Tibial artery (tissue), 4 donors: ENCODE measurements at regions not wholly inside any gene's neighbourhood (a gene's known extent, or its start where the extent isn't known, plus 50 kb on each side); places are given as distances from the start of the nearest gene placed in this dataset.

ENCODE experiments used
- DNase-seq, 2 donors: peaks; one replicate each; pipeline ENCODE4 v3.0.0-alpha.2; 2019
- H3K27ac ChIP-seq, 2 donors: fragments of 200-600 bp; sonication (generic) in 1 of 2; 1 replicate in 1 of 2; 2 replicates in 1 of 2; pipeline ENCODE4 v1.5.1; 2018 to 2019; ENCODE audit warnings: mild to moderate bottlenecking in 1 of 2
- H3K27me3 ChIP-seq, 2 donors: fragments of 200-600 bp; sonication (generic) in 1 of 2; one replicate each; pipeline versions ENCODE4 v1.5.1 to v1.6.0; 2016 to 2019
- H3K36me3 ChIP-seq, 3 donors: fragments of 200-600 bp; sonication (generic) in 2 of 3; one replicate each; pipeline ENCODE4 v1.5.1; 2016 to 2019; ENCODE audit warnings: mild to moderate bottlenecking in 2 of 3
- H3K4me1 ChIP-seq, 4 donors: fragments of 200-600 bp; sonication (generic) in 2 of 4; 1 replicate in 3 of 4; 2 replicates in 1 of 4; pipeline ENCODE4 v1.5.1; 2016 to 2019
- H3K4me3 ChIP-seq, 2 donors: fragments of 200-600 bp; sonication (generic) in 1 of 2; 1 replicate in 1 of 2; 2 replicates in 1 of 2; pipeline ENCODE4 v1.5.1; 2018 to 2019; ENCODE audit warnings: mild to moderate bottlenecking in 2 of 2
- H3K9me3 ChIP-seq, 3 donors: fragments of 200-600 bp; sonication (generic) in 1 of 3; one replicate each; pipeline ENCODE4 v1.5.1; 2016 to 2019
- intact Hi-C: fragments of 100-400 bp; cut with DNase I; formaldehyde crosslinking; loops from one replicate; pipeline ENCODE4 v1.15.0; 2023; ENCODE audit warnings: low total_unique reads
- TF ChIP-seq, protein P1 (sequence below), 2 experiments: fragments of 200-600 bp in 1 of 2; fragments of 450-650 bp in 1 of 2; IDR thresholded peaks; one replicate each; pipeline ENCODE4 v1.5.1; 2017 to 2019; ENCODE audit warnings: antibody characterized with exemption in 2 of 2, mild to moderate bottlenecking in 1 of 2, moderate library complexity in 1 of 2

DNA sequence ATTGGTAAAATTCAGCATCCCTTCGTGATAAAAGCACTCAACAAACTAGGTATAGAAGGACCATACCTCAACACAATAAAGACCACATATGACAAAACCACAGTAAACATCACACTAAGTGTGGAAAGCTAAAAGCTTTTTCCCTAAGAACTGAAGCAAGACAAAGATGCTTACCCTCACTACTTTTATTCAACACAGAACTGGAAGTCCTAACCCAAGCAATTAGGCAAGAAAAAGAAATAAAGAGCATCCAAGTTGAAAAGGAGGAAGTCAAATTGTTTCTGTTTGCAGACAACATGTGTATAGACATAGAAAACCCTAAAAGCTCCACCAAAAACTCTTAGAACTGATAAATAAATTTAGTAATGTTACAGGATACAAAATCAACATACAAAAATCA lies 271.7 kb downstream of the RBM43 start:
- TF ChIP-seq, protein P1, sequence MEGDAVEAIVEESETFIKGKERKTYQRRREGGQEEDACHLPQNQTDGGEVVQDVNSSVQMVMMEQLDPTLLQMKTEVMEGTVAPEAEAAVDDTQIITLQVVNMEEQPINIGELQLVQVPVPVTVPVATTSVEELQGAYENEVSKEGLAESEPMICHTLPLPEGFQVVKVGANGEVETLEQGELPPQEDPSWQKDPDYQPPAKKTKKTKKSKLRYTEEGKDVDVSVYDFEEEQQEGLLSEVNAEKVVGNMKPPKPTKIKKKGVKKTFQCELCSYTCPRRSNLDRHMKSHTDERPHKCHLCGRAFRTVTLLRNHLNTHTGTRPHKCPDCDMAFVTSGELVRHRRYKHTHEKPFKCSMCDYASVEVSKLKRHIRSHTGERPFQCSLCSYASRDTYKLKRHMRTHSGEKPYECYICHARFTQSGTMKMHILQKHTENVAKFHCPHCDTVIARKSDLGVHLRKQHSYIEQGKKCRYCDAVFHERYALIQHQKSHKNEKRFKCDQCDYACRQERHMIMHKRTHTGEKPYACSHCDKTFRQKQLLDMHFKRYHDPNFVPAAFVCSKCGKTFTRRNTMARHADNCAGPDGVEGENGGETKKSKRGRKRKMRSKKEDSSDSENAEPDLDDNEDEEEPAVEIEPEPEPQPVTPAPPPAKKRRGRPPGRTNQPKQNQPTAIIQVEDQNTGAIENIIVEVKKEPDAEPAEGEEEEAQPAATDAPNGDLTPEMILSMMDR (IDR thresholded peaks at IDR 0.05) = no peak
- Histone ChIP-seq H3K27me3 (no peaks in the 10 kb centered on the region), H3K9me3 (peaks cover 0 to 28% (median 12%) of the 10 kb centered on the region in 3 donors), H3K27ac (no peak overlapping the region), H3K4me3 (no peak overlapping the region), H3K4me1 (peaks cover 0 to 7% (median 0%) of the 10 kb centered on the region in 4 donors), H3K36me3 (no peaks in the 10 kb centered on the region)
- no peak for DNase-seq
- intact Hi-C loops = no loop called here

- intact Hi-C loops = no loop called here
- Histone ChIP-seq H3K27me3 (no peaks in the 10 kb centered on the region), H3K27ac (no peak overlapping the region), H3K4me3 (no peak overlapping the region), H3K36me3 (no peaks in the 10 kb centered on the region), H3K4me1 (no peaks in the 10 kb centered on the region), H3K9me3 (peaks cover 0 to 26% (median 12%) of the 10 kb centered on the region in 3 donors)
- TF ChIP-seq, protein P1 (IDR thresholded peaks at IDR 0.05) = no peak
- DNase-seq = no peak
Measured at GRCh38 chr2:150985741-150986140, 275.9 kb downstream of the RBM43 start.

GRCh38 chr2:150983314-150983897 lies 278.3 kb downstream of the RBM43 start:
- Histone ChIP-seq H3K27ac (no peak overlapping the region), H3K9me3 (peaks cover 0 to 13% (median 4%) of the 10 kb centered on the region in 3 donors), H3K27me3 (no peaks in the 10 kb centered on the region), H3K4me3 (no peak overlapping the region), H3K4me1 (no peaks in the 10 kb centered on the region), H3K36me3 (no peaks in the 10 kb centered on the region)
- TF ChIP-seq, protein P1 (IDR thresholded peaks at IDR 0.05) = no peak
- intact Hi-C loops = no loop called here
- DNase-seq = no peak

DNA sequence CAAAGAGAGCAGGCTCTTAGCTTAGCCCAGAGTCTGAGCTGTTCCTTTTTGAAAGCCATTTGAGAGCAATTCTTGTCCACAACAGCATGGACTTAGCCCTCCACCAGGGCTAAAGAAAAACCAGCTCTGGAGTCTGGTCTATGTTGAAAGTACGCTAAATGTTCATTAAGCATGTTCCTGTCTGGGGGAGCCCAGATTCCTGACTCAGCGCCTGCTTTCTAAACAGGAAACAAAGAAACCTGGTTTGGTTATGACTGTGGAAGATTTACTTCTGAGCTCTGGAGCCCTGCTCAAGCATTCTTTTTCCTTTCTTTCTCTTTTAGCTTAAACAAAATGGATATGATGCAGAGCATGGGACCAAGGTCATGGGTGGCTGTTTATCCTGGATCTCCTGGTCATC lies 279.8 kb downstream of the RBM43 start:
- H3K27ac ChIP-seq = no peak overlapping the region
- intact Hi-C loops = no loop called here
- no peak overlapping the region for H3K4me3 ChIP-seq
- TF ChIP-seq, protein P1 (IDR thresholded peaks at IDR 0.05) = no peak
- H3K4me1 ChIP-seq = no peaks in the 10 kb centered on the region
- H3K27me3 ChIP-seq = no peaks in the 10 kb centered on the region
- no peaks in the 10 kb centered on the region for H3K36me3 ChIP-seq
- H3K9me3 ChIP-seq = peaks cover 0 to 2% (median 0%) of the 10 kb centered on the region in 3 donors
- no peak for DNase-seq

- no peaks in the 10 kb centered on the region for H3K9me3 ChIP-seq
- no peak overlapping the region for H3K4me3 ChIP-seq
- no peak for DNase-seq
- H3K27me3 ChIP-seq = no peaks in the 10 kb centered on the region
- no peak overlapping the region for H3K27ac ChIP-seq
- no peaks in the 10 kb centered on the region for H3K36me3 ChIP-seq
- TF ChIP-seq, protein P1 (IDR thresholded peaks at IDR 0.05) = no peak
- H3K4me1 ChIP-seq = no peaks in the 10 kb centered on the region
- intact Hi-C loops = no loop called here
Measured at GRCh38 chr2:150978053-150978452, 283.6 kb downstream of the RBM43 start.

DNA sequence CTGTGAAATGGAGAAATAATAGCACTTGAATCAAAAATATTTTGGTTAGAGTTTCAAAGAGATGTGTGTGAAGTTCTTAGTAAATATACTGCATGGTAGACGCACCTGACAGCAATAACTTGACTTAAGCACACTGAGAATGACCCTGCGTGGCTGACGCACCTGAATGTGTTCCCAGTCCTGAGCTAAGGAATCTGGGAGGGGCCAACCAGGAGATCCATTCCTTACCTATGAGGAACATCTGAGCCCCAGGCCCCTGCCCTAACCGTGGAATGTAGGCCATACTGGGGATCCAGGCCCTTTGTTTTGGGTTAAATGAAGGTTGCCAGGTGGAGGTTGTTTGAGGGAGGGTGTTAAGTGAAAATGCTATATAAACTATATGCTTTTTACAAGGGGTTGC lies 284.4 kb downstream of the RBM43 start:
- no peak for DNase-seq
- Histone ChIP-seq H3K27me3 (no peaks in the 10 kb centered on the region), H3K4me3 (no peak overlapping the region), H3K4me1 (no peaks in the 10 kb centered on the region), H3K9me3 (no peaks in the 10 kb centered on the region), H3K27ac (no peak overlapping the region), H3K36me3 (no peaks in the 10 kb centered on the region)
- TF ChIP-seq, protein P1 (IDR thresholded peaks at IDR 0.05) = no peak
- intact Hi-C loops = no loop called here
